CD4-positive, alpha-beta T cell treated with Interferon alpha-2 for 1 hour (primary cell): ENCODE measurements at regions not wholly inside any gene's neighbourhood (a gene's known extent, or its start where the extent isn't known, plus 50 kb on each side); places are given as distances from the start of the nearest gene placed in this dataset.

Experiments used
- DNase-seq, 2 donors: peaks; one replicate each; pipeline ENCODE4 v3.0.0-alpha.2; 2020 to 2022

GRCh38 chr10:124240839-124241291 is 147.5 kb upstream of the CHST15 start:
- no peak for DNase-seq

GRCh38 chr10:124239696-124240095 is 146.3 kb upstream of the CHST15 start:
- no peak for DNase-seq

- no peak for DNase-seq
Observed at GRCh38 chr10:124239134-124239533, 145.7 kb upstream of the CHST15 start.

GRCh38 chr10:124238367-124238766 is 145.0 kb upstream of the CHST15 start:
- no peak for DNase-seq

- no peak for DNase-seq
Observed at GRCh38 chr10:124237282-124237961, 144.0 kb upstream of the CHST15 start.

GRCh38 chr10:124236816-124237215 is 143.4 kb upstream of the CHST15 start:
- no peak for DNase-seq

GRCh38 chr10:124236136-124236535 is 142.7 kb upstream of the CHST15 start:
- DNase-seq, result no peak

GRCh38 chr10:124235232-124235631 is 141.8 kb upstream of the CHST15 start:
- no peak for DNase-seq

- no peak for DNase-seq
Observed at GRCh38 chr10:124233546-124234138, 140.2 kb upstream of the CHST15 start.

- no peak for DNase-seq
Observed at GRCh38 chr10:124232686-124233545, 139.5 kb upstream of the CHST15 start.

GRCh38 chr10:124231168-124232155 is 138.1 kb upstream of the CHST15 start:
- DNase-seq, result peak; percentile 33 to 43

GRCh38 chr10:124230635-124231167 is 137.3 kb upstream of the CHST15 start:
- no peak for DNase-seq

GRCh38 chr10:124229989-124230634 is 136.7 kb upstream of the CHST15 start:
- DNase-seq, result no peak

GRCh38 chr10:124229201-124229988 is 136.0 kb upstream of the CHST15 start:
- DNase-seq, result no peak

GRCh38 chr10:124228471-124228870 is 135.1 kb upstream of the CHST15 start:
- no peak for DNase-seq

GRCh38 chr10:124227988-124228387 is 134.6 kb upstream of the CHST15 start:
- no peak for DNase-seq

GRCh38 chr10:124227055-124227975 is 133.9 kb upstream of the CHST15 start:
- DNase-seq, result no peak

GRCh38 chr10:124226271-124227054 is 133.1 kb upstream of the CHST15 start:
- DNase-seq, result no peak
